ENCODE measurements at regions not wholly inside any gene's neighbourhood (a gene's known extent, or its start where the extent isn't known, plus 50 kb on each side); places are given as distances from the start of the nearest gene placed in this dataset.

GRCh38 chr2:10973766-10974165, 62.0 kb downstream of the KCNF1 start:
- no peaks in the 10 kb centered on the region for H3K36me3 ChIP-seq (ENCODE audit: low read depth)
- no peak for DNase-seq

GRCh38 chr2:10977003-10977402, 65.3 kb downstream of the KCNF1 start:
- H3K4me1 ChIP-seq (replicated peaks; ENCODE audit: insufficient read depth), result no peaks in the 10 kb centered on the region
- no peak for TF ChIP-seq EZH2 (IDR thresholded peaks at IDR 0.05; ENCODE audit: low read depth)
- no peak for TF ChIP-seq CTCF (conservative IDR thresholded peaks at IDR 0.05)
- no peaks in the 10 kb centered on the region for H3F3A ChIP-seq (ENCODE audit: insufficient read depth, low read depth)
- no peaks in the 10 kb centered on the region for H3K9me3 ChIP-seq (ENCODE audit: insufficient read depth, low read depth)
- H3K9me2 ChIP-seq (ENCODE audit: insufficient read depth), result no peaks in the 10 kb centered on the region
- intact Hi-C loops (cut with micrococcal nuclease; ENCODE audit: unreplicated experiment), result no loop called here
- H3K27me3 ChIP-seq (ENCODE audit: insufficient read depth, low read depth), result no peaks in the 10 kb centered on the region
- H4K20me1 ChIP-seq (ENCODE audit: insufficient read depth), result no peaks in the 10 kb centered on the region
- no peak overlapping the region for H3K4me3 ChIP-seq
- no peaks in the 10 kb centered on the region for H3K36me3 ChIP-seq (ENCODE audit: low read depth)
- no peak overlapping the region for H2AFZ ChIP-seq
- CTCF ChIA-PET, result no interaction called here
- no peak overlapping the region for H3K27ac ChIP-seq
- no TSS peak for BruUV-seq (replicated peaks)
- no peak for DNase-seq
- H3K4me2 ChIP-seq, result no peak overlapping the region
- H3K79me2 ChIP-seq (ENCODE audit: low read depth), result no peaks in the 10 kb centered on the region
- POLR2A ChIA-PET (ENCODE audit: unreplicated experiment), result no interaction called here

More at GRCh38 chr2:10973766-10974165, 62.0 kb downstream of the KCNF1 start:
- Histone ChIP-seq H3K9me3 (ENCODE audit: insufficient read depth, low read depth) (no peaks in the 10 kb centered on the region), H3K4me3 (no peak overlapping the region), H3K4me1 (replicated peaks; ENCODE audit: insufficient read depth) (no peaks in the 10 kb centered on the region), H4K20me1 (ENCODE audit: insufficient read depth) (no peaks in the 10 kb centered on the region), H3K27ac (no peak overlapping the region), H3K27me3 (ENCODE audit: insufficient read depth, low read depth) (no peaks in the 10 kb centered on the region), H3K9me2 (ENCODE audit: insufficient read depth) (no peaks in the 10 kb centered on the region), H3K4me2 (no peak overlapping the region), H2AFZ (no peak overlapping the region), H3F3A (ENCODE audit: insufficient read depth, low read depth) (no peaks in the 10 kb centered on the region), H3K79me2 (ENCODE audit: low read depth) (no peaks in the 10 kb centered on the region)
- intact Hi-C loops (cut with micrococcal nuclease; ENCODE audit: unreplicated experiment), result no loop called here
- BruUV-seq (replicated peaks), result no TSS peak
- ChIA-PET CTCF (no interaction called here), POLR2A (ENCODE audit: unreplicated experiment) (no interaction called here)
- TF ChIP-seq EZH2 (IDR thresholded peaks at IDR 0.05; ENCODE audit: low read depth) (no peak), CTCF (conservative IDR thresholded peaks at IDR 0.05) (no peak)

GRCh38 chr2:10977621-10978020, 65.9 kb downstream of the KCNF1 start:
- H3K27ac ChIP-seq, result no peak overlapping the region
- H3K79me2 ChIP-seq (ENCODE audit: low read depth), result no peaks in the 10 kb centered on the region
- CTCF ChIA-PET, result no interaction called here
- POLR2A ChIA-PET (ENCODE audit: unreplicated experiment), result no interaction called here
- no TSS peak for BruUV-seq (replicated peaks)
- H3K4me2 ChIP-seq, result no peak overlapping the region
- no peak for DNase-seq
- intact Hi-C loops (cut with micrococcal nuclease; ENCODE audit: unreplicated experiment), result no loop called here
- no peaks in the 10 kb centered on the region for H4K20me1 ChIP-seq (ENCODE audit: insufficient read depth)
- no peaks in the 10 kb centered on the region for H3K4me1 ChIP-seq (replicated peaks; ENCODE audit: insufficient read depth)
- H3K9me2 ChIP-seq (ENCODE audit: insufficient read depth), result no peaks in the 10 kb centered on the region
- no peaks in the 10 kb centered on the region for H3K27me3 ChIP-seq (ENCODE audit: insufficient read depth, low read depth)
- no peak overlapping the region for H3K4me3 ChIP-seq
- no peaks in the 10 kb centered on the region for H3F3A ChIP-seq (ENCODE audit: insufficient read depth, low read depth)
- TF ChIP-seq CTCF (conservative IDR thresholded peaks at IDR 0.05) (no peak), EZH2 (IDR thresholded peaks at IDR 0.05; ENCODE audit: low read depth) (no peak)
- H3K9me3 ChIP-seq (ENCODE audit: insufficient read depth, low read depth), result no peaks in the 10 kb centered on the region
- H2AFZ ChIP-seq, result no peak overlapping the region
- H3K36me3 ChIP-seq (ENCODE audit: low read depth), result no peaks in the 10 kb centered on the region
